OCI-LY7 (cell line): ENCODE measurements at regions not wholly inside any gene's neighbourhood (a gene's known extent, or its start where the extent isn't known, plus 50 kb on each side); places are given as distances from the start of the nearest gene placed in this dataset.

Experiments used
- CTCF ChIP-seq: fragments of 200-600 bp; sonication (generic); conservative IDR thresholded peaks from 2 replicates; pipeline ENCODE4 v1.5.1; 2014; ENCODE audit warnings: mild to moderate bottlenecking, antibody characterized with exemption, low read length, moderate library complexity, mixed read lengths
- EZH2phosphoT487 ChIP-seq: fragments of 200-600 bp; sonication (generic); IDR thresholded peaks from 2 replicates; pipeline ENCODE4 v1.6.1; 2018; ENCODE audit warnings: low read depth, borderline replicate concordance, mild to moderate bottlenecking, mixed run types, antibody characterized with exemption, low read length, moderate library complexity, mixed read lengths

- no peak for TF ChIP-seq CTCF
- TF ChIP-seq EZH2phosphoT487, result no peak
Measured at GRCh38 chr7:434891-435629, 84.6 kb downstream of the PDGFA start.
